GM15510 (cell line): ENCODE measurements at regions not wholly inside any gene's neighbourhood (a gene's known extent, or its start where the extent isn't known, plus 50 kb on each side); places are given as distances from the start of the nearest gene placed in this dataset.

Experiments
- POLR2A ChIP-seq: IDR thresholded peaks from 3 replicates; pipeline ENCODE4 v1.6.1; 2011; ENCODE audit warnings: borderline replicate concordance; ENCODE audit not compliant: insufficient read length; ENCODE audit errors: extremely low read depth

DNA sequence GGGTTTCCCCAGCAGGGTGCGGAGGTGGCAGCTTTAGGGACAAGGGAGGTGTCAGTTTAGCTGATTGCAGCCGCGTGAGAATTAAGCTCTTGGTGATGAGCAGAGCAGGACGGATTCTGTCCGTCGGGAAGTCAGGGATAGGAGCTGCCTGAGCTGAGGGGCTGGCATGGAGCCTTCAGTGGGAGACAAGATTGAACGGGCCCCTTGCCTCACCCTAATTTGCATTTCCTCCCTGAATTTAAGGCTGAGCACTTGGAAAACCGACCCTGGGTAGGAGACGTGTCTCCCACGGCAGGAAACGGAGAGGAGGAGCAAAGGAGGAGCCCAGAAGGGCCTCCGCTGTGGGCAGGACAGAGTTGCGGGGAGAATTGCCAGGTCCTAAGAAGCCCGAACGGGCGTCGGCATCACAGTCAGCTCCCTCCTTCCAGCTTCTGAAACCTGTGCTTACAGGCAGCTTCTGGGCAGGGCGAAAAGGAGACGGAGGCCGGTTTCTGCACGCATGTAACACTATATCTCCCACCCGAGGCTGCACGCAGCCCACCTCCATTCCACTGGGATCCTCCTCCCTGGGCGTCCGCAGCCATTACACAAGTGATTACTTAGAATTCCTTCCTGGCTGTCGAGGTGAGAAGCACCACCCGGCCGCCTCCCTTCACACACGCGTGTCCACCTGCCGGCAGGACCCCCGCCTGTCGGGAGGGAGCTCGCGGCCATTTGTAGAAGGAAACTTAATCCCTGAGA, 345.8 kb downstream of the BRD1 start:
- no peak for TF ChIP-seq POLR2A

DNA sequence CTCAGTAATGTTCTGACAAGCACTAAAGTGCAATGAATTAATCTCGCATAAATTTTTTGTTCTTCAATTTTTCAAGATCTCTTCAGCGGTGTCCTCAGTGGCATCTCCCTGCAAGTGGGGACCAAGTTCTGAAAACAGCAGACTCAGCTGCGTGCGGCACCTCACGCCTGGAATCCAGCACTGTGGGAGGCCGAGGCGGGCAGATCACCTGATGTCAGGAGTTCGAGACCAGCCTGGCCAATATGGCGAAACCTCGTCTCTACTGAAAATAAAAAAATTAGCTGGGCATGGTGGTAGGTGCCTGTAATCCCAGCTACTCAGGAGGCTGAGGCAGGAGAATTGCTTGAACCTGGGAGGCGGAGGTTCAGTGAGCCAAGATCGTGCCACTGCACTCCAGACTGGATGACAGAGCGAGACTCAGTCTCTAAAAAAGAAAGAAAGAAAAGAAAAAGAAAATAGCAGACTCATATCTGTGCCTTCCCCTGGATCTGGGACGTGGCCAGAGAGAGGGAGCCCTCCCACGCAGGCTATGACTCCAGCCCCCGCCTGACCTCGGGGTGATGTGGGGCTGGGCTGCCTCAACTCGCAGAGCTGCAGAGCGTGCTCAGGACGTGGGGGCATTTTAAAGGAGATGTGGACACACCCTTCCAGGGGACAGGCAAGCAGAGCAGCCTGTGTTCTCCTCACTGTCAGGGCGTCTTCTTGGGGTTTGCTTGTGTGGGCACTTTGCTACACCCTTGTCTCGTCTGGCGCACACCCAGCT, 346.6 kb downstream of the BRD1 start:
- no peak for TF ChIP-seq POLR2A

DNA sequence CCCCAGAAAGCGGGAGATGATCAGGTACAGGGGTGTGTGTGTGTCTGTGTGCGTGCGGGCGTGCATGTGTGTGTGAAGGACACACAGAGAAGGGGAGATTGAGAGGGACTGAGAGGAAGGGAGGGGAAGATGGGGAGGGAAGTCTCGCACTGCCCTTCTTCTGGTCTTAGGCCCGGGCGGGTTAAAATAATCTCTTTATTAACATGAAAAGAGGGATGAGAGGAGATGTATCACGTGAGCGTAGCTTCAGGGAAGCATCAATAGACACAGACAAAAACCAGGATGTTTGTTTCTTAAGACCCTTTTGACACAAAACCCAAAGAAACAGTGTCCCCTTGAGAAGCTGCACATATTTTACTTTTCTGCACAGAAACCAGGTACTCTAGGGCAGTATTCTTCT, 347.3 kb downstream of the BRD1 start:
- no peak for TF ChIP-seq POLR2A

DNA sequence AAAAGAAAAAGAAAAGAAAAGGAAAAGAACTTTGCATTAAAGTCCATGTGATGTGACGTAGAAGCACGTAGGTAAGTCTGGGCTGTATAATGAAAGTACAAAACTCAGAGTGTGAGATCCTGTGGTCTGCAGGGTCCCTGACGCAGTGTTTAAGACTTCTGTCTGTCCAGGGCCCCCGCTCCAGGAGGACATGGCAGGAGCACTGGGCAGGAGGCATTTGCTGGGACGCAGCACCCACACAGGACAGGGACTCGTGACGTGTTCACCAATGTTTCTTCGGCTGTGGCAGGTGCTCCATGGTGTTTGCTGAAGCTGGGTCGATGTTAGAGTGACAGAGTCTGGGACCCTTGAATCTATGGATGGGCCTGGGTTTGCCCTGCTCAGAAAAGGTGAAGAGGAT, 348.1 kb downstream of the BRD1 start:
- no peak for TF ChIP-seq POLR2A

DNA sequence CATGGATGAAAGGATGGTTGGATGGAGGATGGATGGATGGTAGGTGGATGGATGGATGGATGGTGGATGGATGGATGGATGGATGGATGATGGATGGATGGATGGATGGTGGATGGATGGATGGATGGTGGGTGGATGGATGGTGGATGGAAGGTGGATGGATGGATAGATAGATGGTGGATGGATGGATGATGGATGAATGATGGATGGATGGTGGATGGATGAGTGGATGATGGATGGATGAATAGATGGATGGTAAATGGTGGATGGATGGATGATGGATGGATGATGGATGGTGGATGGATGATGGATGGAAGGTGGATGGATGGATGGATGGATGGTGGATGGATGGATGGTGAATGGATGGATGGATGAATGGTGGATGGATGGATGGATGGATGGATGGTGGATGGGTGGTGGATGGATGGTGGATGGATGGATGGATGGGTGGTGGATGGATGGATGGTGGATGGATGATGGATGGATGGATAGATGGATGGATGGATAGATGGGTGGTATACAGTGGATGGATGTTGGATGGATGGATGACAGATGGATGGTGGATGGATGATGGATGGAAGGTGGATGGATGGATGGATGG, 350.8 kb downstream of the BRD1 start:
- no peak for TF ChIP-seq POLR2A

GRCh38 chr22:49476176-49476575, 351.5 kb downstream of the BRD1 start:
- TF ChIP-seq POLR2A, result no peak

GRCh38 chr22:49475253-49475652, 352.4 kb downstream of the BRD1 start:
- TF ChIP-seq POLR2A, result no peak

GRCh38 chr22:49473286-49473685, 354.4 kb downstream of the BRD1 start:
- TF ChIP-seq POLR2A, result no peak

GRCh38 chr22:49470741-49471503, 356.8 kb downstream of the BRD1 start:
- TF ChIP-seq POLR2A, result no peak

DNA sequence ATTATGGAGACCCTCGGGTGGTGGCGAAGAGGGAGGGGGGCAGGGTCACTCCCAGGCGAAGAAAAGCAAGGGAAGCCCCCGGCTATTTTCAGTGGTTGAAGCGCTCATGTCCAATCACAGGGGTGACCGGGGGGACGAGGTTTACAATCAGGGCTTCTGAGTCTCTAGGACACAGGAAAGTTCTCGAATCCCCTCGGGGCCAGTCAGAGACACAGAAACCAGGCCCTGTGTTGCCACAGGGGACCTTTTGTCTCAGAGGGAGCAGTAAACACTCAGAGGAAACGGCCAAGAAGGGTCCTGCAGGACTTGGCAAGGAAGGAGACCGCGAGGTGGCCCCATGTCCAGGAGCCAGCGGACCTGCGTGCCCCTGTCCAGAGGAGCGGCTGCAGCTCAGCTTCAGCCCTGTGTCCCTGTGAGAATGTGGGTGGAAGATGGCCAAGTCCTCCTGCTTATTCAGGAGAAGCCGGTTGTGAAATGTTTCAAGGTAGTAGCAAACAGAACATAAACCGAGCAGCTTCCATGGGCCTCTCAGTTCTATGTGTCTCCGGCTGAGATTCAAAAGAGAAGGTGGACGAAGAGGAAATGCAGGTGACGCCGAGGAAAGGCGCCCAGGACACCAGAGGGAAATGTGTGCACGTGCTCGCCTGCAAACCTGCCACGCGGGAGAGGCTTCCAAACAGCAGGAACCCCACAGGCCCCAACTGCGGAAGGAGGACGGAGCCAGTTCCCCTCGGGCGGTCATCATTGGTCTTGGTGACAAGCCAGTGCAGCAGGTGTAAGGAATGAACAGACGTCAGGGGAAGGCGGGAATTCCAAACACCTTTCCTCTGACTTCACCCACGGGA, 357.6 kb downstream of the BRD1 start:
- no peak for TF ChIP-seq POLR2A

- TF ChIP-seq POLR2A, result no peak
Observed at GRCh38 chr22:49468487-49469198, 359.0 kb downstream of the BRD1 start.

DNA sequence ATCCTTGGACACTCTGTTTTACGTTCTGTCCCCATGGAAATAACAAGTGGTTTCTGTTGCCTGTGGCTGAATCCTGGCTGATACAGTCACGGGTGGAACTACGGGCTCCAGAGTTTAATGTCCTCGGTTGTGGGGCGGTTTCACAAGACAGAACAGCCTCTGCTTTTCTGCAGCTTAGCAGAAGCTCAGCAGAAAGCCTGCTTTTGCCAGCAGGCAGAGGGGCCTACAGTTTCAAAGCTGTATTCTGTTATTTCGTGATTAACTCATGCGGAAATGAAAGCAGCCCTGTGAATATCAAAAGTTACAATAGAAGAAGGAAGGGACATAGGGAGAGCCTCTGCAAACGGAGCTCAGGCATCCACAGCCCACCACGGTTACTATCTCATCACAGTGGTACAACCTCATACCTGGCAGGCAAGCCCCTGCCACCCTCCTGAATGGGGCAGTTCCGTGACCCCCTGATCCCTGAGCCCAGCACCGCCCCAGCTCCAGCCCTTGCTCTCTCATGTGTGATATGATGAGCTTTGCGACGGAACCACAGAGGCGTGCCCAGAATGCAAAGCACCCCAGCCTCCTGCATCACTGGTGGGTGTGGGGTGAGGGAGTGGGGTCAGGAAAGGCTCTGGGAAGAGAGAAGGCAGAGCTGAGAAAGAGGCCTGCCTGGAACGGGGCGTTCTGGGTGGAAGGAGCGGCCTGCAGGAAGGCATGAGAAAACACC, 360.6 kb downstream of the BRD1 start:
- no peak for TF ChIP-seq POLR2A

DNA sequence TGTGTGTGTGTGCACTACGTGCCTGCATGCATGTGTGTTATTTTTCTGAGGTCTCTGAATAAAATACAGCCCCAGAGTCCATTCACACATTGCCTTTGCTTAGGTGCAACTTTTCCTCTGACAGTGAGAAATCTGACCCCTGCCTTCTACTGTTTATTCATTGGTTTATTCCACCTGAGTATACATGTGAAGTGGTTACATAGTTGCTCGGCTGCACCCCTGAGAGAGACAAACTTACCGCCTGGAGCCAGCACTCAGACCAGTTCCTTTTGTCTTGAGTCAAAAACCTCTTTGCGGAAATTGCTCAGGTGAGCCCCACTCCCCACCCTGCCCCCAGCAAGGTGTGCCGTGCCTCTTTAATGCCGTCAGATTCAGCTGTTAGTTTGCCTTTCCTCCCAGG, 363.6 kb downstream of the BRD1 start:
- TF ChIP-seq POLR2A, result no peak
